Gastroesophageal sphincter (tissue), 4 donors: ENCODE measurements at regions not wholly inside any gene's neighbourhood (a gene's known extent, or its start where the extent isn't known, plus 50 kb on each side); places are given as distances from the start of the nearest gene placed in this dataset.
"Not testable (repeated sequence)": the region's sequence is repeated elsewhere in the genome, so short reads cannot be mapped to it uniquely, and the experiment has no call there.

Experiments
- ATAC-seq: fragments of 150-250 bp; one replicate; pipeline ENCODE4 v1.9.1; 2016; ENCODE audit warnings: mild to moderate bottlenecking, moderate library complexity
- H3K27ac ChIP-seq, 4 donors: fragments of 200-600 bp; sonication (generic) in 3 of 4; 1 replicate in 3 of 4; 2 replicates in 1 of 4; pipeline ENCODE4 v1.5.1; 2016 to 2019
- H3K27me3 ChIP-seq: fragments of 200-600 bp; sonication (generic); one replicate; pipeline ENCODE4 v1.5.1; 2019
- H3K36me3 ChIP-seq, 2 donors: fragments of 200-600 bp; sonication (generic); one replicate each; pipeline ENCODE4 v1.5.1; 2019; ENCODE audit warnings: control low read depth in 1 of 2
- H3K4me1 ChIP-seq, 3 donors: fragments of 200-600 bp; sonication (generic); 1 replicate in 2 of 3; 2 replicates in 1 of 3; pipeline ENCODE4 v1.5.1; 2016 to 2019; ENCODE audit warnings: control low read depth in 2 of 3
- H3K4me3 ChIP-seq, 2 donors: fragments of 200-600 bp; sonication (generic); one replicate each; pipeline ENCODE4 v1.5.1; 2019; ENCODE audit warnings: mild to moderate bottlenecking in 1 of 2, moderate library complexity in 1 of 2
- H3K9me3 ChIP-seq, 3 donors: fragments of 200-600 bp; sonication (generic); one replicate each; pipeline ENCODE4 v1.5.1; 2017 to 2019; ENCODE audit warnings: control low read depth in 2 of 3
- WGBS, 2 donors: methylation state at CpG; one replicate each; pipeline ENCODE4 v1.1.5; 2018; ENCODE audit warnings: low coverage in 1 of 2; 5-methylcytosine and 5-hydroxymethylcytosine counted together
- TF ChIP-seq, protein P1 (sequence below), 4 experiments: fragments of 200-600 bp in 2 of 4; fragments of 450-650 bp in 2 of 4; sonication (generic) in 1 of 4; IDR thresholded peaks; one replicate each; pipeline ENCODE4 v1.5.1; 2017 to 2019; ENCODE audit warnings: antibody characterized with exemption in 4 of 4, mild to moderate bottlenecking in 2 of 4, moderate library complexity in 2 of 4

- 58 to 62% methylated on average over 4 of the region's 4 CpGs for WGBS, 2 donors
- ATAC-seq, result not testable (repeated sequence)
These were observed 64.0 kb downstream of the OR4F15 start for GRCh38 chr15:101876031-101876430.

DNA sequence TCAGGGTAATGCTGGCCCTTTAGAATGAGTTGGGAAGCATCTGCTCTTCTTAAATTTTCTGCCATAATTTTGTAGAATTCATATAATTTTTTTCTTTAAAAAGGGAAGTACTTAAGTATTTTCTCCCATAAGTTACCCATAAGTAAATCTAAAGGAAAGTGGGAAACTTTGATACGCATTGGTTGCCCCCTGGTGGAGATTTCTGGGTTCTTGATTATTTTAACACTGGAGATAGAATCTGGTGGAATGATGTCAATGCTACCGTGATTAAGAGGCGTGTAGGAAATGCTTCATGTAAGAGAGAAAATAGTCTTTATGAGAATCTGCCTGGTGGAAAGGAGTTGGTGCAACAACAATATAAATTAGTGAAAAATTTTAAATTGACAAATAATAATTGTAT lies 65.6 kb downstream of the OR4F15 start:
- 8% methylated on average over 3 of the region's 3 CpGs; no CpG with 5 or more reads in 1 of the 2 donors for WGBS, 2 donors
- TF ChIP-seq, protein P1, sequence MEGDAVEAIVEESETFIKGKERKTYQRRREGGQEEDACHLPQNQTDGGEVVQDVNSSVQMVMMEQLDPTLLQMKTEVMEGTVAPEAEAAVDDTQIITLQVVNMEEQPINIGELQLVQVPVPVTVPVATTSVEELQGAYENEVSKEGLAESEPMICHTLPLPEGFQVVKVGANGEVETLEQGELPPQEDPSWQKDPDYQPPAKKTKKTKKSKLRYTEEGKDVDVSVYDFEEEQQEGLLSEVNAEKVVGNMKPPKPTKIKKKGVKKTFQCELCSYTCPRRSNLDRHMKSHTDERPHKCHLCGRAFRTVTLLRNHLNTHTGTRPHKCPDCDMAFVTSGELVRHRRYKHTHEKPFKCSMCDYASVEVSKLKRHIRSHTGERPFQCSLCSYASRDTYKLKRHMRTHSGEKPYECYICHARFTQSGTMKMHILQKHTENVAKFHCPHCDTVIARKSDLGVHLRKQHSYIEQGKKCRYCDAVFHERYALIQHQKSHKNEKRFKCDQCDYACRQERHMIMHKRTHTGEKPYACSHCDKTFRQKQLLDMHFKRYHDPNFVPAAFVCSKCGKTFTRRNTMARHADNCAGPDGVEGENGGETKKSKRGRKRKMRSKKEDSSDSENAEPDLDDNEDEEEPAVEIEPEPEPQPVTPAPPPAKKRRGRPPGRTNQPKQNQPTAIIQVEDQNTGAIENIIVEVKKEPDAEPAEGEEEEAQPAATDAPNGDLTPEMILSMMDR (IDR thresholded peaks at IDR 0.05), result peak in 1 of 4 experiments; percentile 37
- ATAC-seq, result not testable (repeated sequence)

More at GRCh38 chr15:101876031-101876430, 64.0 kb downstream of the OR4F15 start:
- not testable (repeated sequence) for H3K4me3 ChIP-seq, H3K4me1 ChIP-seq, H3K27me3 ChIP-seq, H3K36me3 ChIP-seq, H3K9me3 ChIP-seq, H3K27ac ChIP-seq

GRCh38 chr15:101912349-101913287 lies 100.6 kb downstream of the OR4F15 start:
- not testable (repeated sequence) for H3K4me3 ChIP-seq, H3K27ac ChIP-seq, H3K4me1 ChIP-seq, H3K27me3 ChIP-seq, H3K36me3 ChIP-seq, ATAC-seq, H3K9me3 ChIP-seq
- WGBS, 2 donors, result 80% methylated on average over 2 of the region's 5 CpGs; no CpG with 5 or more reads in 1 of the 2 donors

More for the DNA sequence above, 65.6 kb downstream of the OR4F15 start:
- not testable (repeated sequence) for H3K4me3 ChIP-seq, H3K4me1 ChIP-seq, H3K9me3 ChIP-seq, H3K36me3 ChIP-seq, H3K27ac ChIP-seq, H3K27me3 ChIP-seq

DNA sequence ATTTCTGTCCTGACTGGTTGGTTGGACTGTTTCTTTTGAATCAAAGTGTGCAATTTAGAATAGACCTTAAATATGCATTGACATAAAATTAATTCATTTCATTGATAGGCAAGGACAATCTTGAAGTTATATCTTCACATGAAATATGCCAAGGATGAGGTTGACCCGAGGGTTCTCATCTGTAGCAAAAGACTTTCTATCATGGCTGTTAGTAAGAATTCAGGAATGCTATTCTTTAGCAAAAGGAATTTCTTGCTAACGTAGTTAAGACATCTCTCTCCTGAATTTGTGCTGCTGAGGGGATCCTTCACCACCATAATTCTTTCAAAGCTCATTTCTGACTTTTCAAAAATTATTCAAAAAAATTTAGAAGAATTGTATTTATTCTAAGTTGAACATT lies 112.6 kb downstream of the OR4F15 start:
- not testable (repeated sequence) for H3K27me3 ChIP-seq, H3K36me3 ChIP-seq, H3K4me1 ChIP-seq, ATAC-seq, H3K27ac ChIP-seq, H3K9me3 ChIP-seq, H3K4me3 ChIP-seq
- no CpG with 5 or more reads among the region's 2 CpGs for WGBS, 2 donors

GRCh38 chr15:101934506-101934905 lies 122.5 kb downstream of the OR4F15 start:
- not testable (repeated sequence) for H3K27ac ChIP-seq, H3K27me3 ChIP-seq, H3K4me1 ChIP-seq, H3K36me3 ChIP-seq, H3K4me3 ChIP-seq, ATAC-seq, H3K9me3 ChIP-seq
- no CpG with 5 or more reads among the region's 3 CpGs for WGBS, 2 donors

GRCh38 chr15:101937362-101937761 lies 125.4 kb downstream of the OR4F15 start:
- not testable (repeated sequence) for H3K4me1 ChIP-seq, ATAC-seq, H3K9me3 ChIP-seq, H3K27ac ChIP-seq, H3K4me3 ChIP-seq, H3K36me3 ChIP-seq, H3K27me3 ChIP-seq
- no CpG with 5 or more reads among the region's 1 CpG for WGBS, 2 donors

DNA sequence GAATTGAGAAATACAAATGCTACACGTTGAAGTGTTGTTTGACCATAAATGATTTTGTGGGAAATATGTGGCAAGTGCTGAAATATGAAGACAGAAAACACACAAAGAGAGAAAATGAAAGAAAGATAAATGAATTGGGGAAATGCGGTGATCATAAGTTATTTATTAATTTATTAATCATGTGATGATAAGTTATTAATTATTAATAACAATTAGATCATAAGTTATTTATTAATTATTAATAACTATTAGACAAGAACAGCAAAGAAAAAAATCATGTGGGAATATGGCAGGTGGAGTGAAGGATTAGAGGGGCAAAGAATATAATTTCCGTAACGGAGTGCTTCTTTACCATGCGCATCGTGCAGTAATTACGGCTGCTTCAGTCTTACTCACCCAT lies 126.6 kb downstream of the OR4F15 start:
- not testable (repeated sequence) for H3K27ac ChIP-seq, H3K4me3 ChIP-seq, H3K9me3 ChIP-seq, ATAC-seq, H3K27me3 ChIP-seq, H3K36me3 ChIP-seq, H3K4me1 ChIP-seq
- WGBS, 2 donors, result 100% methylated on average over 5 of the region's 7 CpGs

GRCh38 chr15:101945896-101946295 lies 133.9 kb downstream of the OR4F15 start:
- 80 to 95% methylated on average over 1 to 2 of the region's 2 CpGs for WGBS, 2 donors
- ATAC-seq, H3K27me3 ChIP-seq, H3K4me1 ChIP-seq, H3K4me3 ChIP-seq, H3K27ac ChIP-seq, H3K9me3 ChIP-seq, H3K36me3 ChIP-seq: not testable (repeated sequence)

GRCh38 chr15:101948491-101949010 lies 136.5 kb downstream of the OR4F15 start:
- not testable (repeated sequence) for H3K27me3 ChIP-seq, H3K36me3 ChIP-seq, H3K4me1 ChIP-seq, H3K4me3 ChIP-seq, ATAC-seq, H3K27ac ChIP-seq, H3K9me3 ChIP-seq
- WGBS, 2 donors, result 67% methylated on average over 1 of the region's 2 CpGs; no CpG with 5 or more reads in 1 of the 2 donors

GRCh38 chr15:101949380-101950065 lies 137.5 kb downstream of the OR4F15 start:
- H3K4me3 ChIP-seq, H3K4me1 ChIP-seq, H3K36me3 ChIP-seq, H3K27ac ChIP-seq, H3K9me3 ChIP-seq, ATAC-seq, H3K27me3 ChIP-seq: not testable (repeated sequence)
- WGBS, 2 donors, result 65 to 86% methylated on average over 1 of the region's 1 CpG

DNA sequence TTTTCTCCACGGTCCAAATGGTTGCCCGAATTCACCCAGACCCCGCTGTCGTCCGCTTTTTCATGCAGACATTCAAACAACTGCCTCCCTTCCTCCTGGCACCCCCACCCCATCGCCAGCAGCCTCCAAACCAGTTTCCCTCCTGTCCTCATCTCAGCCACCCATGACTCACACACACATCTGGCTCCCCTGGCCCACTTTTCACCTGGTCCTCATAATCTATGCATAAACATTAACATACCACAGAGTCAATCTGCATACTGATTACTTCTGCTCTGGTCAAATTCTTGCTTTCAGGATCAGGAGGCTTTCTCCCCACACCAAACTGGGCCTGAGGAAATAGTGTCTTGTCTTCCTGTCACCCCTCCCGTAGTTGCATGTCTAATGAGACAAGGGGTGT lies 142.0 kb downstream of the OR4F15 start:
- no CpG with 5 or more reads among the region's 7 CpGs for WGBS, 2 donors
- not testable (repeated sequence) for ATAC-seq, H3K9me3 ChIP-seq, H3K36me3 ChIP-seq, H3K27ac ChIP-seq, H3K4me1 ChIP-seq, H3K27me3 ChIP-seq, H3K4me3 ChIP-seq

DNA sequence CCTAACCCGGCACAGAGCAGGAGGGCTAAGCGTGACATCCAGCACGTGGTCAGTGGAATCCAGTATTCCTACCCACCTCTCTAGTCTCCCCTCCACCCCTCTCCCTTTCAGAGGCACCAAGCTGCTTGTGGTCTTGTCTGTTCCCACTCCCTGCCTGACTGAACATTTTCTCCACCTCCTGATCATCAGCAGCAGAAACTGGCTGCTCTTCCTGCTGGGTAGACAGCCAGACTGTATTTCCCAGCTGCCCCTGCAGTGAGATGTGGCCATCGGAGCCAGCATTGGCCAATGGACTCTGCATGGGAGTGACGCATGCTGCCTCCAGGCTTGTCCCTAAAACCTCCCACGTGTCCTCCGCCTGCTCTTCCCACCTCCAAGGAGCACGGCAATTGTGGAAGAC lies 143.8 kb downstream of the OR4F15 start:
- not testable (repeated sequence) for H3K4me1 ChIP-seq, H3K4me3 ChIP-seq, H3K27me3 ChIP-seq, H3K36me3 ChIP-seq, H3K9me3 ChIP-seq, H3K27ac ChIP-seq, ATAC-seq
- WGBS, 2 donors, result no CpG with 5 or more reads among the region's 8 CpGs
